HG02759 (cell line): ENCODE measurements at regions not wholly inside any gene's neighbourhood (a gene's known extent, or its start where the extent isn't known, plus 50 kb on each side); places are given as distances from the start of the nearest gene placed in this dataset.

Experiments
- ATAC-seq: cut with Tn5 transposase; IDR thresholded peaks from one replicate; pipeline ENCODE4 v1.9.1; 2021; ENCODE audit warnings: mild to moderate bottlenecking, moderate library complexity; ENCODE audit not compliant: unreplicated experiment

- ATAC-seq: no peak
Observed at GRCh38 chr12:28814246-28814645, 334.8 kb upstream of the FAR2 start.

- no peak for ATAC-seq
Observed at GRCh38 chr12:28817524-28817923, 331.6 kb upstream of the FAR2 start.

GRCh38 chr12:28824193-28824846 lies 324.8 kb upstream of the FAR2 start:
- no peak for ATAC-seq

- ATAC-seq: no peak
Observed at GRCh38 chr12:28824849-28825248, 324.2 kb upstream of the FAR2 start.

- no peak for ATAC-seq
Observed at GRCh38 chr12:28826766-28827165, 322.3 kb upstream of the FAR2 start.

GRCh38 chr12:28827861-28828260 lies 321.2 kb upstream of the FAR2 start:
- ATAC-seq: no peak

GRCh38 chr12:28828318-28828717 lies 320.8 kb upstream of the FAR2 start:
- ATAC-seq: no peak

- ATAC-seq: no peak
Observed at GRCh38 chr12:28830491-28830890, 318.6 kb upstream of the FAR2 start.

GRCh38 chr12:28844718-28845117 lies 304.4 kb upstream of the FAR2 start:
- no peak for ATAC-seq

- no peak for ATAC-seq
Observed at GRCh38 chr12:28851781-28852180, 297.3 kb upstream of the FAR2 start.

- ATAC-seq: no peak
Observed at GRCh38 chr12:28855761-28856310, 293.2 kb upstream of the FAR2 start.

GRCh38 chr12:28857369-28857768 lies 291.7 kb upstream of the FAR2 start:
- no peak for ATAC-seq

GRCh38 chr12:28859551-28859950 lies 289.5 kb upstream of the FAR2 start:
- ATAC-seq: no peak

GRCh38 chr12:28865776-28866175 lies 283.3 kb upstream of the FAR2 start:
- no peak for ATAC-seq

GRCh38 chr12:28866296-28866695 lies 282.8 kb upstream of the FAR2 start:
- no peak for ATAC-seq

- ATAC-seq: no peak
Observed at GRCh38 chr12:28866715-28867503, 282.2 kb upstream of the FAR2 start.

GRCh38 chr12:28868414-28868813 lies 280.7 kb upstream of the FAR2 start:
- ATAC-seq: no peak

GRCh38 chr12:28869197-28869596 lies 279.9 kb upstream of the FAR2 start:
- no peak for ATAC-seq

- no peak for ATAC-seq
Observed at GRCh38 chr12:28870839-28871440, 278.1 kb upstream of the FAR2 start.

GRCh38 chr12:28872654-28873268 lies 276.3 kb upstream of the FAR2 start:
- ATAC-seq: no peak

- no peak for ATAC-seq
Observed at GRCh38 chr12:28874758-28875157, 274.3 kb upstream of the FAR2 start.
